HAP-1 (cell line): ENCODE measurements at regions not wholly inside any gene's neighbourhood (a gene's known extent, or its start where the extent isn't known, plus 50 kb on each side); places are given as distances from the start of the nearest gene placed in this dataset.
A peak's percentile ranks its signal among the peaks of the same experiment; 100 is the strongest.

Source experiments
- DNase-seq, 2 experiments: peaks; one replicate each; pipeline ENCODE4 v3.0.0-alpha.2; 2016 to 2020; ENCODE audit warnings: low spot score in 2 of 2
- H3K27me3 ChIP-seq: fragments of 250-450 bp; sonication (Bioruptor Pico); 2 replicates; pipeline ENCODE4 v1.5.1; 2020; ENCODE audit warnings: low read depth, mild to moderate bottlenecking, moderate library complexity
- H3K36me3 ChIP-seq: fragments of 250-450 bp; sonication (Bioruptor Pico); replicated peaks from 2 replicates; pipeline ENCODE4 v1.5.1; 2020; ENCODE audit warnings: mild to moderate bottlenecking
- H3K4me1 ChIP-seq: fragments of 250-450 bp; sonication (Bioruptor Pico); 2 replicates; pipeline ENCODE4 v1.5.1; 2020; ENCODE audit warnings: mild to moderate bottlenecking
- H3K4me3 ChIP-seq: fragments of 250-450 bp; sonication (Bioruptor Pico); 2 replicates; pipeline ENCODE4 v1.5.1; 2020; ENCODE audit warnings: mild to moderate bottlenecking, moderate library complexity
- H3K9me3 ChIP-seq: fragments of 250-450 bp; sonication (Bioruptor Pico); 2 replicates; pipeline ENCODE4 v1.5.1; 2020; ENCODE audit warnings: mild to moderate bottlenecking, moderate library complexity
- in situ Hi-C: fragments of 300-500 bp; cut with MboI; formaldehyde crosslinking; loops from 3 replicates; pipeline ENCODE4 v1.14.3; 2020; ENCODE audit warnings: low sequenced_read_pairs, inconsistent platforms, mixed read lengths

DNA sequence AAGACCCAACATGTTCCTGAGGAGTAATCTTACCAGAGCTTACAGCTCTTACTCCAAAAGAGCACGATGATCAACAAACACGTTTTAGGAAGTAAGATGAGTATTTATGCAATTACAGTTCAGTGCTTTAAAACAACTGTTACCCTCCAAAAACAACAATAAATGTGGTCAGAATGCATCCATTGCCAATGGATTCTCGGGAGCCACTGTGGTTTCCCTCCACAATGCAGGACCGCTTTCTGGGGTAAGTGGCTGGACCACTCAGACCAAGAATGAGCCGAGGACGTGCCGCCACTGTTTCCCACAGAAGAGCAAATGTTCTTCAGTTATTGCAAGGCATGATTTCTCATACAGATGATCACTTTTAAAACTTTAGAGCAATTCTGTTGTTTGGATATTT is 232.3 kb upstream of the MKLN1 start:
- Histone ChIP-seq H3K36me3 (no peaks in the 10 kb centered on the region), H3K27me3 (no peaks in the 10 kb centered on the region), H3K9me3 (no peaks in the 10 kb centered on the region), H3K4me3 (no peak overlapping the region), H3K4me1 (peaks cover 50% of the 10 kb centered on the region)
- no peak for DNase-seq
- in situ Hi-C loops: no loop called here

DNA sequence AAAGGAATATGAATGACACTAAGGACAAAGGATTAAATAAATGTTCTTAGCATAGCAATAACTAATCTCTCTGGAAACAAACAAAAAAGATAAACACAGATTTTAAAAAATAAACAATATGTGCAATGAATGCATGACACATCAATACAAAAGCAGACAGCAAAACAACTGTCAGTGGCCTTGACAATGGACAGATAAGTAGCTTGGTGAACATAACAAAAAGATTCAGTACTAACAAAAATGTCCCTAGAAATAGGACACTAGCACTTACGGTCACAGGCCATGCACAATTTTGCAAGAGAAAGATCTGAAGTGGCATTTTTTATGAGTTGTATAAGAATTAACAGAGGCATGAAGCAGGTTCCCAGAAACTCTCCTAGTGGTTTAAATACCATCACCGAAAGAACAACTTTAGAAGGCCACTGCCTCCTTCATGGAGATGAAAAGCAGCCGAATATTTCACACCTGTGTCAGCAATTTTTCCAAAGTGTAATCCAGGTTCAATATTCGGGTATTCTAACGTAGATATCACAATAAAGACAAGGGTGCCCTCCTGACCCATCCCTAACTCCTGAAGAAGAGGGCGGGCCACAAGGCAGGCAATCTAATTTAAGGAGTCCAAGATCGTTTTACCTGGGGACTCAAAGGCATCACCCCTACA is 231.3 kb upstream of the MKLN1 start:
- Histone ChIP-seq H3K36me3 (no peaks in the 10 kb centered on the region), H3K4me3 (no peak overlapping the region), H3K4me1 (peaks cover 43% of the 10 kb centered on the region), H3K9me3 (no peaks in the 10 kb centered on the region), H3K27me3 (no peaks in the 10 kb centered on the region)
- in situ Hi-C loops: no loop called here
- peak in 1 of 2 experiments; percentile 91 for DNase-seq

DNA sequence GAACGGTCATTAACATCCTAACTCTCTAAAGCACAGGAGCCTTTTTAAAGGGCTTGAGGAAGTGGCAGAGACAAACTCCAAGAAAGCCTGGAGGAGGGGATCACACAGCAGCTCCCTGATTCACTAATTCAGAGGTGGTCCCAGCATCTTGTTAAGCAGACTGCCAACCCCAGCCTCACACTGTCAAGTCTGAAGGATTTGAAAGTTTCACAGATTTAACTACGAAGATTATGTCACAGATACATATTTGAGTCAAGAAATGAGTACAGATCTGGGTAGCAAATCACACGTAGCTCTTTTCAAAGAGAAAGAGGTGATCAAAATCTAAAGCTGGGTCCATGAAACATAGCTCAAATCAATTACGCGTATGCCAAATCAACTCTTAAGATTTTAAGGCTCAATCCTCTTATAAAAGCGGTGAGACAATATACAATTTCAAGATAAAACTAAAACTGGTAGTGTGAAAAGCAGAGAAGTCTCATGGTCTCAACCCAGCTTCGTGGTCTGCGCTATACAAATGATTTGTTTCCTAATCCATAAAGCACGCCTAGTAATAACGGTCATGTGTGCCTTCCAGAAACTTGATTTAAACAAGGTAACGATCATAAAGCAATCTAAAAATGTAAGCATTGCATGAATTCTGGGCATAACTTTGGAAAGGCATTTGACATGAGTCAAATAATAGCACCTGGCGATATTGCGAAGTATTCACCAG is 229.9 kb upstream of the MKLN1 start:
- Histone ChIP-seq H3K36me3 (0 out of 2 replicates have a peak, but pooled peaks cover 3% of the 10 kb centered on the region), H3K4me3 (no peak overlapping the region), H3K27me3 (no peaks in the 10 kb centered on the region), H3K9me3 (no peaks in the 10 kb centered on the region), H3K4me1 (peaks cover 29% of the 10 kb centered on the region)
- in situ Hi-C loops: no loop called here
- DNase-seq: no peak

DNA sequence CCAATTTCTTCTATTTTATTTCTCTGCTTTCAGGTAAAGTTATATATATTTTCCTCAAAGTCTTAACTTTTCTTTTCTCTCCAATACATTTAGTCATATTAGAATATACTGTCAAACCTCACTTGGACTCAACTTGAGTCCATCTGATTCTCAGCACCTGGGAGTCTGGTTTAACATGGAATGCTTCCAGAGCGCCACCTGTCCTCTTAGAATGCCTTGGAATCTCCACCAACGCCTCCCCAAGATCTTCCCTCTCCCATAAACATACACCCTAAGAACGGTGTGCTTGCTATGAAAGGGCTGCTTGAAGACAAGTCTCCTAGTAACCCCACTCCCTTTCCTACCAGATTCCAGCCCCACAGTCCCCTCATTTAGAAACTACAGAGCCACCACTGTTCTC is 229.1 kb upstream of the MKLN1 start:
- DNase-seq: no peak
- H3K36me3 ChIP-seq: 0 out of 2 replicates have a peak, but pooled peaks cover 3% of the 10 kb centered on the region
- no peaks in the 10 kb centered on the region for H3K27me3 ChIP-seq
- H3K4me3 ChIP-seq: no peak overlapping the region
- H3K4me1 ChIP-seq: peaks cover 28% of the 10 kb centered on the region
- in situ Hi-C loops: no loop called here
- H3K9me3 ChIP-seq: no peaks in the 10 kb centered on the region

DNA sequence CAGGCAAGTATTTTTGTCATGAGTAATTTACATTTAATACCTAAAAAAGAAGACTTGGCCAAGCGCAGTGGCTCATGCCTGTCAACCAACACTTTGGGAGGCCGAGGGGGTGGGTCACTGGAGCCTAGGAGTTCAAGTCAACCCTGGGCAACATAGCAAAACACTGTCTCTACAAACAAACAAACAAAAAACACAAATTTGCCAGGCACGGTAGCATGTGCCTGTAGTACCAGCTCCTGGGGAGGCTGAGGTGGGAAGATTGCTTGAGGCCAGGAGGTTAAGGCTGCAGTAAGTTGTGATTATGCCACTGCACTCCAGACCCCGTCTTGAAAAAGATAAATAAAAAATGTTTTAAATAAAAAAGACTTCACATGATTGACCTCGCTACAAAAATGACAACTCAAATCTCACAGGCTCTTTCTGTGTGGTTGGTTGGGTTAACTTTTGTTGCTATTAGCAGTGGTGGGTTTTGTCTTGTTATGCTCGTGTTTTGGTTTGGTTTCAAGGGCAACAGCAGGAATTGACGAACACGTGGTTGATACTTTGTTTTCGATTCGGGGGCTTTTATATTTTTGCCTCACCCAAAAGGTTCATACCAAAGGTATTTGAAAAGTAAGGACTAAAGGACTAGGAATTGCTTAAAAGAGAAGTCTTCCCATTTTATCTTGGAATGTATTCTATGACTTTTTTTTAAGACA is 227.2 kb upstream of the MKLN1 start:
- Histone ChIP-seq H3K27me3 (no peaks in the 10 kb centered on the region), H3K36me3 (peaks cover 3% of the 10 kb centered on the region; the same call in 1 of the 2 replicates), H3K4me3 (no peak overlapping the region), H3K9me3 (no peaks in the 10 kb centered on the region), H3K4me1 (peaks cover 26% of the 10 kb centered on the region)
- in situ Hi-C loops: no loop called here
- no peak for DNase-seq

DNA sequence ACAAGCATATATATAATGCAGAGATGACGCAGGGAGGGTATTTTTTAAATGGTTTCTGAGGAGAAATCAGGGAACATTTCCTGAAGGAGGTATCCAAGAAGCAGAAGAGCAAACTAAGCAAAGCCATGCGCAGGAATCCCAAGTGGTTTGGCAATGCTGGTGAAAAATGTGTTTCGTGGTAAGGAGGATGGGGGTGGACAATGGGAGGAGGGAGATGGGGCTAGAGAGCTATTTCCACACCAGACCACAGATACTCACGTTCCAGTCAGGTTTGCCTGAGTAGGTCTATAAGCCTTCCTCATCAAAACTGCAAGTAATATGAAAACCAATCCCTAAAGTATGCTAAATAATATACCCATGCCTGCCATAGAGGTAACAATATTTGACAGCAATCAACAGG is 223.7 kb upstream of the MKLN1 start:
- Histone ChIP-seq H3K27me3 (no peaks in the 10 kb centered on the region), H3K4me3 (no peak overlapping the region), H3K9me3 (no peaks in the 10 kb centered on the region), H3K36me3 (peaks cover 3% of the 10 kb centered on the region; the same call in 1 of the 2 replicates), H3K4me1 (peaks cover 10% of the 10 kb centered on the region)
- in situ Hi-C loops: no loop called here
- no peak for DNase-seq

DNA sequence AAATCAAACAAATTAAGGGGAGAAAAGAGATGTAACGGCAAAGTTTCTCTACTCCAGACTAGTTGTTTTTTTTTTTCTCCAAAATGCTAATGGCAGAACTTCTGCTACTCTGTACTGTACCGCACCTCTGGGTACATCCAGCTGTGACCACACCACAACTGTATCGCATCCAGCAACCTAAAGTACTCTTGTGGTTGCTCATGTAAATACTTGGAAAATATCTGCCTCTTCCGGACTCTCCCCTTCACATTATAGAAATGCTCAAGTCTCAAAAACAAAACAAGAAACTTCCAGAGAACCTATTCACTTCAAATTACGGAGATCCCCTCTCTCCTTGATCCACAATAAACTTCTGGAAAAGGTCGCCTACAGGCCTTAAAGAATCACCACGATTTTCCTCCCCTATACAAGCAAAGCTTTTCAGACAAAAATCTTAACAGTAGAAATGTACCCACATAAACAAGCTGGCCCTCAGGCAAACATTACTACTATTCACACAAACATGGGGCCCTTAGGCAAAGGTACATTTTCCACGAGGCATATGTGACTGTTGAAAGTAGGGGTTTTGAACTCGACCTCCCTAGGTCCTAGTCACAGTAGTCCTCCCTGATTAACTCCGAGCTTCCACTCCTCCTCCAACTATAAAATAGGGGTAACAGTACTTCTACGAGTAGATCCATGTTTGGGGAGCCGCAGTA is 222.9 kb upstream of the MKLN1 start:
- in situ Hi-C loops: no loop called here
- peaks cover 3% of the 10 kb centered on the region; the same call in 1 of the 2 replicates for H3K36me3 ChIP-seq
- DNase-seq: no peak
- no peak overlapping the region for H3K4me3 ChIP-seq
- no peaks in the 10 kb centered on the region for H3K9me3 ChIP-seq
- H3K27me3 ChIP-seq: no peaks in the 10 kb centered on the region
- peaks cover 13% of the 10 kb centered on the region for H3K4me1 ChIP-seq

DNA sequence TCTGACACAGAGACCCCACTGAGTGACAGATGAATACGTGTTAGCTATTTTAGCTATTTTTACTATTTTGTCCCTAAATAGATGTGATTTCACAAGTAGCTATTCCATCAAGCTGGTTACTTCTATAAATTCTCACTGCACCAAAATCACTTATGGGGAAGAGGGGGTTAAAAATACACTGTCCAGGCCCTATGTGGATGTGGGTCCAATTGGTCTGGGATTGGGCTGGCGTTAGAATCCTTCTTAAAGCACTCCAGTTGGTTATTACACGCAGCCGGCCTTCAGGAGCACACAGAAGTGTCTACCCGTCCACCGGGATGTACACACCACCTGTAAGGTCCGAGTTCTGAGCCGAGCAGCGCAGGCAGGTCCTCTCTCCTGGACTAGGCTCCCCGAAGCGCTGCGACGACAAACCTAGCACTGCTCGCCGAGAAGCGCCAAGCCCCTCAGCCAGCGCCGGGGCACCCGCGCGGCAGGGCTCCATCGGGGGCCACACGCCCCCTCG is 222.3 kb upstream of the MKLN1 start:
- no peaks in the 10 kb centered on the region for H3K27me3 ChIP-seq
- in situ Hi-C loops: no loop called here
- H3K4me3 ChIP-seq: peak overlapping the region; percentile 25
- peaks cover 14% of the 10 kb centered on the region for H3K4me1 ChIP-seq
- H3K36me3 ChIP-seq: peaks cover 3% of the 10 kb centered on the region; the same call in 1 of the 2 replicates
- DNase-seq: no peak
- no peaks in the 10 kb centered on the region for H3K9me3 ChIP-seq

DNA sequence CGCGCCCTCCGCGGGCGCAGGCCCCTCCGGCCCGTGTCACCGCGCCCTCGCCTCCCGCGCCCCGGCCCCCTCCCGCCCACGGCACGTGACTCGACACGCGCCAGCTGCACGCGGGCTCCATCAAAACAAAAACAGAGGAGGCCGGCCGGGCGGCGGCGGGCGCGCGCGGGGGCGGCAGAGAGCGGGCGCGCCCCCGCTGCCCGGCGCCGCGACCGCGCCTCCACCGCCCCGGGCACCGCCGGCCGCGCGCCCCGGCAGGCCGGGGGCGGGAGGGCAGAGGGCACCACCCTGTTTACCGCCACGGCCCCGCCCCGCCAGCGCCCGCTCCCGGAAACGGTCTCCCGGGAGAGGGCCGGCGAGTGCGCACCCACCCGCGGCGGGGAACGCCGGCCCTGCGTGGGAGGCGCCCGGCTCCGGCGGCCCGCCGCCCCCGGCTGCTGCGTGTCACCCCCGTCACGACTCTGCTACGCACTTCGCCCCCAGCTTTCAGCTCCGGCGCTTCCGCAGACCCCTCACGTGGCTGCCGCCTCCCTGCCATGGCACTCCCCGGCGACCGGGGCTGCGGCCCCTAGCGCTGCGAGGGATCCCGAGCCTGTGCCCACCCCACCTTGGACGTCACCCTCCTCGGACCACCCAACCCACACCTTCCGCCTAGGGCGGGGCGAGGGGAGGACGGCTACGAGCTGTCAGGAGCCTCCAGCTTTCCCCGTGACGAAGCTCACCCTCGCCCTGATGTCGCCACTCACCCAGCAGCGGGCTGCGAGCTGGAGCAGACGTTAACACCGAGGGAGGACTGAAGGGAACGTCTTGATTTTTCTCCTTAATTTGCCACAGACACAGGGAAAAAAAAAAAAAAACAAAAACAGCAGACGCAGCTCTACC is 221.6 kb upstream of the MKLN1 start:
- Histone ChIP-seq H3K4me1 (peaks cover 21% of the 10 kb centered on the region), H3K4me3 (peak overlapping the region; percentile 60), H3K27me3 (no peaks in the 10 kb centered on the region), H3K9me3 (no peaks in the 10 kb centered on the region), H3K36me3 (peaks cover 3% of the 10 kb centered on the region; the same call in 1 of the 2 replicates)
- in situ Hi-C loops: no loop called here
- DNase-seq: peak; percentile 46 to 78

DNA sequence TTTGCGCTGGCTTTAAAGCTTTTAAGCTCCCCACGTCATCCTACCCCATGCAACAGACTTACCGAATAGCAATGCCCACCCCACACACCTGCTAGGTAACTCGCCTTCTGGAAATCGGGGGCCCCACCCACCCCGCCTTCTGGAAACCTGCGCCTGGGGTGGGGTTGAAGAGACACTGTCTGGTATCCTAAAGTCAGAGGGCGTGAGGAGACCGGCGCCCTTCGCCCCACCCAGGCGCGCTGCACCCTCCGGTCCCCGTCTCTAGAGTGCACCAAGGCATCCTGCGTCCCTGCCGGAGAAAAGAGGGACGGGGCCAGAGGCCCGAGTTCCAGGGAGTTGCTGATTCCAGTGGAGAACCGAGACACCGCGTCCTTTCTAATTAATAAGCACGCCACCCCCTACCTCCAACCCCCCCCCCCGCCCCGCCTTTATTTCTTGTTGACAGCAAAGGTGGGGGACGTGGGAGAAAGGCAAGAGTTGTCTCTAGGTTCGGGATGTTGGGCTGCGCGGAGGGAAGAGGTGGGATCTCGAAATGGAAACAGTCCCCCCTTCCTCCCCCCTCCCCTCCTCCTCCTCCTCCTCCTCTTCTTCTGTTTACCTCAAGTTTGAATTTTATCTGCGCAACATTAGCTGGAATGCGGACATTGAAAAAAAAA is 220.9 kb upstream of the MKLN1 start:
- H3K4me1 ChIP-seq: peaks cover 27% of the 10 kb centered on the region
- H3K4me3 ChIP-seq: peak overlapping the region; percentile 60
- H3K9me3 ChIP-seq: no peaks in the 10 kb centered on the region
- H3K27me3 ChIP-seq: no peaks in the 10 kb centered on the region
- H3K36me3 ChIP-seq: peaks cover 3% of the 10 kb centered on the region; the same call in 1 of the 2 replicates
- DNase-seq: peak; percentile 46 to 66
- in situ Hi-C loops: no loop called here

DNA sequence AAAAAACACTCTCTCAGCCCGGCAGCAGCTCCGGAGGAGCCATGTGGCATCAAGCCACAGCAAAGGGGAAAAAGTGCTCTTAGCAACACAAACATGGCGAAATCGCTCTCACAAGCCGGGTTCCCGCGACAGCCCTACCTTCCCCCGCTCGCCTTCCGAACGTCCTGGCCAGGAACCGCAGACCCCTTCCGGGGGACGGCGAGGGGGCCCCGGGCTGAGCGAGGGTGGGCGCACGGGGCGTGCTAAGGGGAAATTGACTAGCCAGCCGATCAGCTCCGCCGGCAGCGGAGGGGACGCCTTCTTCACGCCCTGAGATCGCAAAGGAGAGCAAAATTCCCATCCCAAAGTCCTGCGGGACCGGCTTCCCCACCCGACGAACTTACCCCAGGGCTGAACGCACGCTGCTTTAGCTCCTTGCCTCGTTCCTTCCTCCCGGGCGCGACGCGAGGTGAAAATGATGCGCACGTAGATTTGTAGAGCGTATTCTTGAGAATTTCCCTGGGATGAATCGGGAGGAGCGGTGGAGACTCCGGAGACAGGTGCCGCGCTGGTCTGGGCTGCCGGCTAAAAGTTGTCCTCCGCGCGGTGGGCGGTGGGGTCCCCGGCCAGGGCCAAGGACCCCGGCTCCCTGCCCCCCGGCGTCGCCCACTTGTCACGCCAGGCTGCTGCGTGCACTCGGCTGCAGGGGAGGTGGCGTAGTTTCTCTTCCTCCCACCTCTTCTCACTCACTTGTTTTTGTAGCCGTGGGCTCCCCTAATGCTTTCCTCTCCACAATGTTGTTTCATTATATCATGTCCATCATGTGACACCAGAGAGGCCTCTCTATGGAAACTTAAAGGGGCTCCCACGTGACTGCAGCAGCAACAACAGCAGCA is 220.1 kb upstream of the MKLN1 start:
- in situ Hi-C loops: no loop called here
- H3K4me3 ChIP-seq: peak overlapping the region; percentile 60
- peaks cover 32% of the 10 kb centered on the region for H3K4me1 ChIP-seq
- peak; percentile 81 to 87 for DNase-seq
- H3K36me3 ChIP-seq: no peaks in the 10 kb centered on the region; the same call in 1 of the 2 replicates
- H3K9me3 ChIP-seq: no peaks in the 10 kb centered on the region
- H3K27me3 ChIP-seq: no peaks in the 10 kb centered on the region
